ENCODE measurements at regions not wholly inside any gene's neighbourhood (a gene's known extent, or its start where the extent isn't known, plus 50 kb on each side); places are given as distances from the start of the nearest gene placed in this dataset.

- TF ChIP-seq CTCF (IDR thresholded peaks at IDR 0.05) (no peak), YY1 (IDR thresholded peaks at IDR 0.05; ENCODE audit: low read depth) (no peak), FOXJ3 (CRISPR knock-in tag; IDR thresholded peaks at IDR 0.05) (no peak), CHD2 (IDR thresholded peaks at IDR 0.05; ENCODE audit: low read length, partially characterized antibody) (no peak), PBX3 (IDR thresholded peaks at IDR 0.05) (no peak), MAX (IDR thresholded peaks at IDR 0.05; ENCODE audit: low read depth) (no peak), ZBTB33 (IDR thresholded peaks at IDR 0.05; ENCODE audit: borderline replicate concordance, low read depth) (no peak)
Measured at GRCh38 chr5:136750224-136750862, 385.0 kb upstream of the TRPC7 start.

All from SK-N-SH (cell line).